ENCODE measurements at regions not wholly inside any gene's neighbourhood (a gene's known extent, or its start where the extent isn't known, plus 50 kb on each side); places are given as distances from the start of the nearest gene placed in this dataset.

- Histone ChIP-seq H3K4me2 (replicated peaks; ENCODE audit: low read depth, low read length, poor library complexity, severe bottlenecking) (no peak overlapping the region), H2AFZ (ENCODE audit: insufficient read depth, low read depth, low read length, poor library complexity, severe bottlenecking) (no peak overlapping the region), H3K9ac (ENCODE audit: low read length) (no peak overlapping the region), H3K4me3 (ENCODE audit: control extremely low read depth in 1 of 5, extremely low read depth in 1 of 5, insufficient read depth in 1 of 5, low read depth in 2 of 5, low read length in 4 of 5) (no peak overlapping the region), H3K27ac (ENCODE audit: low read length in 2 of 2) (no peak overlapping the region), H3K36me3 (replicated peaks in 1 of 2; ENCODE audit: control extremely low read depth in 1 of 2, control insufficient read depth in 1 of 2, extremely low read depth in 1 of 2, insufficient read depth in 2 of 2, low read length in 1 of 2) (no peaks in the 10 kb centered on the region), H3K27me3 (replicated peaks in 1 of 4; ENCODE audit: control extremely low read depth in 1 of 4, control insufficient read depth in 3 of 4, insufficient read depth in 4 of 4, low read length in 3 of 4) (peaks cover 0 to 4% (median 0%) of the 10 kb centered on the region in 4 experiments), H4K20me1 (ENCODE audit: control insufficient read depth, insufficient read depth, low read length, poor library complexity, severe bottlenecking) (no peaks in the 10 kb centered on the region), H3K9me3 (ENCODE audit: control extremely low read depth in 1 of 3, control insufficient read depth in 2 of 3, insufficient read depth in 1 of 3, low read length in 2 of 3) (no peaks in the 10 kb centered on the region), H3K4me1 (ENCODE audit: control insufficient read depth in 2 of 2, insufficient read depth in 2 of 2, low read length in 2 of 2) (peaks cover 0 to 18% of the 10 kb centered on the region in 2 donors), H3K79me2 (ENCODE audit: control insufficient read depth, insufficient read depth, low read length) (no peaks in the 10 kb centered on the region)
- no peak for TF ChIP-seq EZH2 (IDR thresholded peaks at IDR 0.05; ENCODE audit: borderline replicate concordance, insufficient read depth, low read depth, low read length, poor library complexity, severe bottlenecking)
- TF ChIP-seq CTCF (IDR thresholded peaks at IDR 0.05), result no peak
- peaks cover 18% of the 10 kb centered on the region for H3K4me1 Mint-ChIP-seq
- H3K27me3 Mint-ChIP-seq, result no peaks in the 10 kb centered on the region
- ChIA-PET CTCF (interaction anchor here (1.3 kb wide), 1 partner anchor 166 kb away, joined by 3 read pairs; the partner anchor contains the start of gene ACKR3), POLR2A (interaction anchor here (0.5 kb wide), 1 partner anchor 166 kb away, joined by 3 read pairs; the partner anchor contains the start of gene ACKR3)
- no peaks in the 10 kb centered on the region for H3K9me3 Mint-ChIP-seq (ENCODE audit: insufficient read depth)
- intact Hi-C loops (cut with micrococcal nuclease), result no loop called here
- 100% methylated on average over 4 of the region's 4 CpGs for WGBS (ENCODE audit: insufficient coverage)
- DNase-seq (no peak), ATAC-seq (ENCODE audit: low read depth) (no peak)
- H3K4me3 Mint-ChIP-seq, result no peak overlapping the region
- H3K27ac Mint-ChIP-seq, result no peak overlapping the region
Observed at GRCh38 chr2:236403125-236403524, 138.9 kb upstream of the ASB18 start.

GRCh38 chr2:236403811-236404210 lies 139.6 kb upstream of the ASB18 start:
- CTCF ChIA-PET, result interaction anchor here (0.6 kb wide), 1 partner anchor 111 kb away, joined by 3 read pairs; no protein-coding TSS in a partner anchor
- H3K27ac Mint-ChIP-seq, result no peak overlapping the region
- H3K79me2 ChIP-seq (ENCODE audit: control insufficient read depth, insufficient read depth, low read length), result no peaks in the 10 kb centered on the region
- H4K20me1 ChIP-seq (ENCODE audit: control insufficient read depth, insufficient read depth, low read length, poor library complexity, severe bottlenecking), result no peaks in the 10 kb centered on the region
- POLR2A ChIA-PET, result no interaction called here
- H2AFZ ChIP-seq (ENCODE audit: insufficient read depth, low read depth, low read length, poor library complexity, severe bottlenecking), result no peak overlapping the region
- 99% methylated on average over 9 of the region's 10 CpGs for whole genome bisulfite sequencing (ENCODE audit: insufficient coverage)
- H3K4me3 Mint-ChIP-seq, result no peak overlapping the region
- no peak overlapping the region for H3K9ac ChIP-seq (ENCODE audit: low read length)
- H3K27me3 Mint-ChIP-seq, result no peaks in the 10 kb centered on the region
- peaks cover 0 to 6% (median 0%) of the 10 kb centered on the region in 3 donors for H3K9me3 ChIP-seq (ENCODE audit: control extremely low read depth in 1 of 3, control insufficient read depth in 2 of 3, insufficient read depth in 1 of 3, low read length in 2 of 3)
- no peak for ATAC-seq (ENCODE audit: low read depth)
- intact Hi-C loops (cut with micrococcal nuclease), result no loop called here
- DNase-seq, result no peak
- H3K4me1 Mint-ChIP-seq, result peaks cover 18% of the 10 kb centered on the region
- peaks cover 0 to 4% (median 0%) of the 10 kb centered on the region in 4 experiments for H3K27me3 ChIP-seq (replicated peaks in 1 of 4; ENCODE audit: control extremely low read depth in 1 of 4, control insufficient read depth in 3 of 4, insufficient read depth in 4 of 4, low read length in 3 of 4)
- H3K4me1 ChIP-seq (ENCODE audit: control insufficient read depth in 2 of 2, insufficient read depth in 2 of 2, low read length in 2 of 2), result peaks cover 0 to 18% of the 10 kb centered on the region in 2 donors
- no peaks in the 10 kb centered on the region for H3K36me3 ChIP-seq (replicated peaks in 1 of 2; ENCODE audit: control extremely low read depth in 1 of 2, control insufficient read depth in 1 of 2, extremely low read depth in 1 of 2, insufficient read depth in 2 of 2, low read length in 1 of 2)
- H3K4me3 ChIP-seq (ENCODE audit: control extremely low read depth in 1 of 5, extremely low read depth in 1 of 5, insufficient read depth in 1 of 5, low read depth in 2 of 5, low read length in 4 of 5), result no peak overlapping the region
- H3K4me2 ChIP-seq (replicated peaks; ENCODE audit: low read depth, low read length, poor library complexity, severe bottlenecking), result no peak overlapping the region
- H3K9me3 Mint-ChIP-seq (ENCODE audit: insufficient read depth), result no peaks in the 10 kb centered on the region
- TF ChIP-seq CTCF (IDR thresholded peaks at IDR 0.05) (no peak), EZH2 (IDR thresholded peaks at IDR 0.05; ENCODE audit: borderline replicate concordance, insufficient read depth, low read depth, low read length, poor library complexity, severe bottlenecking) (no peak)
- H3K27ac ChIP-seq (ENCODE audit: low read length in 2 of 2), result no peak overlapping the region

All from B cell (primary cell).